ENCODE measurements at regions not wholly inside any gene's neighbourhood (a gene's known extent, or its start where the extent isn't known, plus 50 kb on each side); places are given as distances from the start of the nearest gene placed in this dataset.
"Not testable (repeated sequence)": the region's sequence is repeated elsewhere in the genome, so short reads cannot be mapped to it uniquely, and the experiment has no call there.

- H3K36me3 ChIP-seq; H3K27me3 ChIP-seq; DNase-seq; H3K27ac ChIP-seq; H3K4me1 ChIP-seq; H3K4me3 ChIP-seq; intact Hi-C loops (cut with DNase I); H3K9me3 ChIP-seq; ATAC-seq: not testable (repeated sequence)
These were observed 63.8 kb downstream of the NSUN5 start for GRCh38 chr7:73244782-73245311.

DNA sequence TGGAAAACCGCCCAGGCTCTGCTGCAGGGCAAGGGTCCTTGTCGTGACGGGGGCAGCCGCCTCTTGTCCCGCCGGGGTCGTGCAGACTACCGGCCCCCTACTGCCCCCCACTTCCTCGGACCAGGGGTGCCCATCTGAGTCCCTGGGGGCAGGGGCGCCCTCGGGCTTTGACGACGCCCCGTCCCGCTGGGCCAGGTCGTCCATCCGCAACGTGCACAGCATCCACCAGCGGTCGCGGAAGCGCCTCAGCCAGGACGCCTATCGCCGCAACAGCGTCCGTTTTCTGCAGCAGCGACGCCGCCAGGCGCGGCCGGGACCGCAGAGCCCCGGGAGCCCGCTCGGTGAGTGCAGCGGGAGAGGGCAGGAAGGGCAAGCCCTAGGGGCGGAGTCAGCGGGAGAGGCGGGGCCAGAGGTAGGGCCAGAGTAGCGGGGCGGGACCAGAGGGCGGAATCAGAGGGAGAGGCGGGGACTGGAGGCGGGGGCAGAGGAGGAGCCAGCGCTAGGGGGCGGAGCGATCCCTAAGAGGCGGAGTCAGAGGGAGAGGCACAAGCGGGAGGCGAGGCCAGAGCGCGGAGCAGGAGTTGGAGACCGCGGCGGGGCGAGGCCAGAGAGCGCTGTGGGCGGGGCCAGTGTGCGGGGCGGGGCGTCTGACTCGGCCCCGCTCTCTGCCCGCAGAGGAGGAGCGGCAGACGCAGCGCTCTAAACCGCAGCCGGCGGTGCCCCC lies 73.5 kb downstream of the NSUN5 start:
- H3K27me3 ChIP-seq; intact Hi-C loops (cut with DNase I); H3K9me3 ChIP-seq; H3K4me1 ChIP-seq; H3K36me3 ChIP-seq; H3K27ac ChIP-seq: not testable (repeated sequence)
- peak; percentile 96 for DNase-seq
- peak overlapping the region; percentile 38 for H3K4me3 ChIP-seq
- ATAC-seq, result peak; percentile 96

GRCh38 chr7:73225745-73226144 lies 82.9 kb downstream of the NSUN5 start:
- DNase-seq; intact Hi-C loops (cut with DNase I); H3K4me3 ChIP-seq; H3K4me1 ChIP-seq; ATAC-seq; H3K27ac ChIP-seq; H3K9me3 ChIP-seq; H3K36me3 ChIP-seq; H3K27me3 ChIP-seq: not testable (repeated sequence)

GRCh38 chr7:73221724-73222123 lies 86.9 kb downstream of the NSUN5 start:
- H3K36me3 ChIP-seq; H3K27ac ChIP-seq; intact Hi-C loops (cut with DNase I); DNase-seq; H3K4me1 ChIP-seq; H3K9me3 ChIP-seq; H3K27me3 ChIP-seq; H3K4me3 ChIP-seq: not testable (repeated sequence)
- peak; percentile 34 for ATAC-seq

- DNase-seq; H3K4me3 ChIP-seq; H3K27ac ChIP-seq; H3K9me3 ChIP-seq; intact Hi-C loops (cut with DNase I); H3K27me3 ChIP-seq; H3K36me3 ChIP-seq; H3K4me1 ChIP-seq: not testable (repeated sequence)
- peak; percentile 56 for ATAC-seq
These were observed 87.8 kb downstream of the NSUN5 start for GRCh38 chr7:73220766-73221370.

DNA sequence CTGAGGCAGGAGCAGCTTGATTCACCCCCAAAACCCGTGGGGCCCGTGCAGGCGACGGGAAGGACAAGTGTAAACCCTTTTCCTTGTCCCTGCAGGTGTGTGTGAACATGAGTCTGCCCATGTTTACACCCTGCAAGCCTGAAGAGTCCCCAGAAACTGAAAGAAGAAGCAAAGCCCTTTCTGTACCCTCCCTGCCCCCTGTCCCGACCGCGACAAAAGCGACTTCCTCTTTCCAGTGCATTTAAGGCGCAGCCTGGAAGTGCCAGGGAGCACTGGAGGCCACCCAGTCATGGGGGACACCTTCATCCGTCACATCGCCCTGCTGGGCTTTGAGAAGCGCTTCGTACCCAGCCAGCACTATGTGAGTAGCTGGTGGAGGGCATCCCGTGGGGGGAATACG lies 88.3 kb downstream of the NSUN5 start:
- peak; percentile 90 for ATAC-seq
- H3K36me3 ChIP-seq; H3K27ac ChIP-seq; H3K4me1 ChIP-seq; H3K4me3 ChIP-seq; DNase-seq; intact Hi-C loops (cut with DNase I); H3K27me3 ChIP-seq; H3K9me3 ChIP-seq: not testable (repeated sequence)

DNA sequence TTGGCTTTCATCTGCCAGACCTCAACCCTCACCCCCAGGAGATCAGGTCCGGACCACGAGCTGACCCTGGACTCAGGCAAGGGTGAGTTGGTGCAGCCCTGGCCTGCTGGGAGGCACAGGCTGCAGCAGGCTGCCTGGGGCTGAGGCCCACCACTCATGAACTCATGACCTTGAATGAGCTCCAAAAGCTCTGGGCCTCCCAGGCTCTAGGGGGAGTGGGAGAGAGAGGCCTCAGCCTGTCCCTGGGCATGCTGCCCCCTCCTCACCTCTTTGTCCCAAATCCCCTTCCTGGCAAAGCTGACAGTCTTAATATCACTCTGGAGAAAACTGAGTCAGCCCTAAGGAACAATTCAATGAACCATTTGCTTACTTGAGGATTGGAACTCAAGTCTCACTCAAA lies 89.8 kb downstream of the NSUN5 start:
- ATAC-seq; H3K4me3 ChIP-seq; H3K9me3 ChIP-seq; DNase-seq; intact Hi-C loops (cut with DNase I); H3K36me3 ChIP-seq; H3K4me1 ChIP-seq; H3K27me3 ChIP-seq; H3K27ac ChIP-seq: not testable (repeated sequence)

- DNase-seq; intact Hi-C loops (cut with DNase I): not testable (repeated sequence)
These were observed 92.5 kb downstream of the NSUN5 start for GRCh38 chr7:73216046-73216675.

DNA sequence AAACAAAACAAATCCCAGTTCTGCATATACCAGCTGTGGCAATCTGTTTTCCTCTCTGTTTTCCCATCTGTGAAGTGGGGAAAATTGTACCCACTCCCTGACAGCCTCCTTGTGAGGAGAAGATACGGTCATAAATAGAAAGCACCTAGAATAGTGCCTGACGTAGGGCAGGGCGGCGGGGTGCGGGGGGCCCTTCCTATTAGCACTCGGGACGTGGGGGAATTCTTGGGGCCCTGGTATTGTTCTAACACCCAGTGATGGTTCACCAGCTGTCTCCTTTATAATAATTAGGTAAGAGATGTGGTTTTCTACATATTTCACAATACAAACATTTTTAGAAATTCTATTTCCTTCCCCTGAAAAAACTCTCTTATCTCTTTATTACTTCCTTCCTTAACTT lies 93.4 kb downstream of the NSUN5 start:
- H3K36me3 ChIP-seq; H3K27ac ChIP-seq; H3K4me1 ChIP-seq; H3K9me3 ChIP-seq; H3K27me3 ChIP-seq; DNase-seq; intact Hi-C loops (cut with DNase I); H3K4me3 ChIP-seq: not testable (repeated sequence)
- peak; percentile 47 for ATAC-seq

More at GRCh38 chr7:73216046-73216675, 92.5 kb downstream of the NSUN5 start:
- not testable (repeated sequence) for H3K27me3 ChIP-seq, H3K4me3 ChIP-seq, H3K27ac ChIP-seq, H3K4me1 ChIP-seq, H3K9me3 ChIP-seq, H3K36me3 ChIP-seq
- ATAC-seq, result peak; percentile 12

- H3K27ac ChIP-seq; H3K36me3 ChIP-seq; H3K4me1 ChIP-seq; DNase-seq; H3K4me3 ChIP-seq; intact Hi-C loops (cut with DNase I); H3K9me3 ChIP-seq; H3K27me3 ChIP-seq: not testable (repeated sequence)
- ATAC-seq, result peak; percentile 2
These were observed 94.2 kb downstream of the NSUN5 start for GRCh38 chr7:73214471-73214870.

DNA sequence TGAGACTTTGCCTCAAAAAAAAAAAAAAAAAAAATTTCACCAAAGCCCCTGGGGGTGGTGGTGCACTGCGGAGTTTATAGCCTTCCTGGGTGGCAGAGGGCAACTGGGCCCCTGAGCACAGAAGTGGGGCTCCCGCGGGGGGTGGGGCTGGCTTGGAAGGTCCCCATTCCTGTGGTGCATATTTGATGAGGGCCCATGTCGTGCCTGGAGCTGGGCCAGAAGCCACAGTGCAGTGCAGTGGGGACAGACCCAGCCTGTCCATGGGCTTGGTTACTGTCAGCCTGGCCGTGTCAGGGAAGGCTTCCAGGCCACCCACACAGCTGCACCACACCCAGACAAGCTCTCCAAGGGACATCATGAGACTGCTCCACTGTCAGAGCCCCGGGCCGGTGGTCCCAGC lies 95.5 kb downstream of the NSUN5 start:
- H3K4me3 ChIP-seq; H3K27me3 ChIP-seq; H3K36me3 ChIP-seq; intact Hi-C loops (cut with DNase I); H3K9me3 ChIP-seq; H3K27ac ChIP-seq; H3K4me1 ChIP-seq: not testable (repeated sequence)
- peak; percentile 73 for ATAC-seq
- DNase-seq, result peak; percentile 72

- intact Hi-C loops (cut with DNase I), result not testable (repeated sequence)
These were observed 103.0 kb downstream of the NSUN5 start for GRCh38 chr7:73205594-73205993.

GRCh38 chr7:73204898-73205297 lies 103.7 kb downstream of the NSUN5 start:
- H3K27me3 ChIP-seq; intact Hi-C loops (cut with DNase I); H3K27ac ChIP-seq; ATAC-seq; H3K9me3 ChIP-seq; H3K36me3 ChIP-seq; DNase-seq; H3K4me3 ChIP-seq; H3K4me1 ChIP-seq: not testable (repeated sequence)

More at GRCh38 chr7:73205594-73205993, 103.0 kb downstream of the NSUN5 start:
- H3K27ac ChIP-seq, H3K36me3 ChIP-seq, H3K4me3 ChIP-seq, H3K9me3 ChIP-seq, H3K27me3 ChIP-seq, H3K4me1 ChIP-seq, DNase-seq, ATAC-seq: not testable (repeated sequence)

DNA sequence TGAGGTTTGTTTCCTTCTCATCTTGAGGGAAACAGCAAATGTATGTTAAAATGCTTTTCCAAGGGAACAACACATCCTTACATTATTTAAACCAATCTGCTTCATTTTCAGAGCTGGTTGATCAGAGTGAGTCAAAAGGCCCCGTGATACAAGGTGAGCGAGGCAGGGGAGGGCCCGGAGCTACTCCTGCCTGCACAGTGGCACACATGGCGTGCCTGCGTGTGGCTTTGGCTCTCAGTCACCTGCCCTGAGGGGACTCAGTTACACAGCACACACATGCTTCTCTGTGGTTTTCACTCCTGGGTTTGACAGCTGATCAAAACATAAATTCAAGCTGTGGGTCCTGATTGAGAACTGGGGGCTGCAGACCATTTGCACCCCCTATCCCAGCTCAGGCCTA lies 105.3 kb downstream of the NSUN5 start:
- H3K4me3 ChIP-seq; H3K27me3 ChIP-seq; H3K4me1 ChIP-seq; ATAC-seq; intact Hi-C loops (cut with DNase I); H3K27ac ChIP-seq; H3K36me3 ChIP-seq; H3K9me3 ChIP-seq: not testable (repeated sequence)
- peak; percentile 39 for DNase-seq
